Panc1 (cell line): ENCODE measurements at regions not wholly inside any gene's neighbourhood (a gene's known extent, or its start where the extent isn't known, plus 50 kb on each side); places are given as distances from the start of the nearest gene placed in this dataset.

Experiments used
- POLR2AphosphoS5 ChIP-seq: IDR thresholded peaks from 2 replicates; pipeline ENCODE4 v1.6.1; 2012; ENCODE audit warnings: mild to moderate bottlenecking, low read depth, low read length, moderate library complexity
- TF ChIP-seq, protein P1 (sequence below): fragments of 450-650 bp; IDR thresholded peaks from 2 replicates; pipeline ENCODE4 v1.5.1; 2017; ENCODE audit warnings: mild to moderate bottlenecking
- TF ChIP-seq, protein P2 (sequence below), 2 experiments: IDR thresholded peaks; 2 replicates each; pipeline ENCODE4 v1.6.1; 2011 to 2012; ENCODE audit warnings: low read depth in 2 of 2, control low read depth in 1 of 2, low read length in 1 of 2, mild to moderate bottlenecking in 1 of 2, moderate library complexity in 1 of 2; ENCODE audit not compliant: insufficient read depth in 1 of 2

DNA sequence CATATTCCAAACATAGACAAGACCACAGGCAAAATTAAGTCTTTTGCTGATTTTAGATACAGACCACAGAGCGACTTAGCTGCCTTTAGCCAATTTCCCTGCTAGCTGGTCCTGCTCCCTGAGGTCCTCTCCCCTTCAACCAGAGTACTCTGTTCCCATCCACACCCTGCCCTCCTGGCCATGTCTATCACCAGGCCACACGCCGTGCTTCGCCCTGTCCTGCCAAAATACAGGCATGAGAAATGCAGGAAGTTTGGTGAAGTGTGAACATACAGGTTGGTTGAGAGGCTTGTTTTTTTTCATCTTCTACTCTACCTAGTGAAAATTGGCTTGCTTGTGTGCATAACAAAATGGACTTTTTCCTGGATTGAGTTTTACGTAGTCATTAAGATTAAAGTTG is 226.2 kb upstream of the TENM3 start:
- TF ChIP-seq, protein P1, sequence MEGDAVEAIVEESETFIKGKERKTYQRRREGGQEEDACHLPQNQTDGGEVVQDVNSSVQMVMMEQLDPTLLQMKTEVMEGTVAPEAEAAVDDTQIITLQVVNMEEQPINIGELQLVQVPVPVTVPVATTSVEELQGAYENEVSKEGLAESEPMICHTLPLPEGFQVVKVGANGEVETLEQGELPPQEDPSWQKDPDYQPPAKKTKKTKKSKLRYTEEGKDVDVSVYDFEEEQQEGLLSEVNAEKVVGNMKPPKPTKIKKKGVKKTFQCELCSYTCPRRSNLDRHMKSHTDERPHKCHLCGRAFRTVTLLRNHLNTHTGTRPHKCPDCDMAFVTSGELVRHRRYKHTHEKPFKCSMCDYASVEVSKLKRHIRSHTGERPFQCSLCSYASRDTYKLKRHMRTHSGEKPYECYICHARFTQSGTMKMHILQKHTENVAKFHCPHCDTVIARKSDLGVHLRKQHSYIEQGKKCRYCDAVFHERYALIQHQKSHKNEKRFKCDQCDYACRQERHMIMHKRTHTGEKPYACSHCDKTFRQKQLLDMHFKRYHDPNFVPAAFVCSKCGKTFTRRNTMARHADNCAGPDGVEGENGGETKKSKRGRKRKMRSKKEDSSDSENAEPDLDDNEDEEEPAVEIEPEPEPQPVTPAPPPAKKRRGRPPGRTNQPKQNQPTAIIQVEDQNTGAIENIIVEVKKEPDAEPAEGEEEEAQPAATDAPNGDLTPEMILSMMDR = no peak
- TF ChIP-seq POLR2AphosphoS5 = no peak
- TF ChIP-seq, protein P2, sequence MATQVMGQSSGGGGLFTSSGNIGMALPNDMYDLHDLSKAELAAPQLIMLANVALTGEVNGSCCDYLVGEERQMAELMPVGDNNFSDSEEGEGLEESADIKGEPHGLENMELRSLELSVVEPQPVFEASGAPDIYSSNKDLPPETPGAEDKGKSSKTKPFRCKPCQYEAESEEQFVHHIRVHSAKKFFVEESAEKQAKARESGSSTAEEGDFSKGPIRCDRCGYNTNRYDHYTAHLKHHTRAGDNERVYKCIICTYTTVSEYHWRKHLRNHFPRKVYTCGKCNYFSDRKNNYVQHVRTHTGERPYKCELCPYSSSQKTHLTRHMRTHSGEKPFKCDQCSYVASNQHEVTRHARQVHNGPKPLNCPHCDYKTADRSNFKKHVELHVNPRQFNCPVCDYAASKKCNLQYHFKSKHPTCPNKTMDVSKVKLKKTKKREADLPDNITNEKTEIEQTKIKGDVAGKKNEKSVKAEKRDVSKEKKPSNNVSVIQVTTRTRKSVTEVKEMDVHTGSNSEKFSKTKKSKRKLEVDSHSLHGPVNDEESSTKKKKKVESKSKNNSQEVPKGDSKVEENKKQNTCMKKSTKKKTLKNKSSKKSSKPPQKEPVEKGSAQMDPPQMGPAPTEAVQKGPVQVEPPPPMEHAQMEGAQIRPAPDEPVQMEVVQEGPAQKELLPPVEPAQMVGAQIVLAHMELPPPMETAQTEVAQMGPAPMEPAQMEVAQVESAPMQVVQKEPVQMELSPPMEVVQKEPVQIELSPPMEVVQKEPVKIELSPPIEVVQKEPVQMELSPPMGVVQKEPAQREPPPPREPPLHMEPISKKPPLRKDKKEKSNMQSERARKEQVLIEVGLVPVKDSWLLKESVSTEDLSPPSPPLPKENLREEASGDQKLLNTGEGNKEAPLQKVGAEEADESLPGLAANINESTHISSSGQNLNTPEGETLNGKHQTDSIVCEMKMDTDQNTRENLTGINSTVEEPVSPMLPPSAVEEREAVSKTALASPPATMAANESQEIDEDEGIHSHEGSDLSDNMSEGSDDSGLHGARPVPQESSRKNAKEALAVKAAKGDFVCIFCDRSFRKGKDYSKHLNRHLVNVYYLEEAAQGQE (IDR thresholded peaks at IDR 0.05; ENCODE audit: insufficient read depth in 1 of 2, low read depth in 2 of 2, low read length in 1 of 2) = no peak
